ENCODE measurements at regions not wholly inside any gene's neighbourhood (a gene's known extent, or its start where the extent isn't known, plus 50 kb on each side); places are given as distances from the start of the nearest gene placed in this dataset.
"Not testable (repeated sequence)": the region's sequence is repeated elsewhere in the genome, so short reads cannot be mapped to it uniquely, and the experiment has no call there.

GRCh38 chr6:74408844-74409243 lies 712.8 kb downstream of the CD109 start:
- H3K27ac ChIP-seq: no peak overlapping the region
- TF ChIP-seq ZFX (IDR thresholded peaks at IDR 0.05) (no peak), CTCF (conservative IDR thresholded peaks at IDR 0.05) (no peak)

GRCh38 chr6:74404366-74404765 lies 708.4 kb downstream of the CD109 start:
- H3K27ac ChIP-seq: no peak overlapping the region
- TF ChIP-seq ZFX (IDR thresholded peaks at IDR 0.05): no peak
- TF ChIP-seq CTCF (conservative IDR thresholded peaks at IDR 0.05): no peak

- no peak for TF ChIP-seq CTCF (conservative IDR thresholded peaks at IDR 0.05)
- TF ChIP-seq ZFX (IDR thresholded peaks at IDR 0.05): no peak
- no peak overlapping the region for H3K27ac ChIP-seq
These were observed 706.8 kb downstream of the CD109 start for GRCh38 chr6:74402781-74403180.

GRCh38 chr6:74378437-74378836 lies 682.4 kb downstream of the CD109 start:
- H3K27ac ChIP-seq: not testable (repeated sequence)

GRCh38 chr6:74369556-74369993 lies 673.6 kb downstream of the CD109 start:
- TF ChIP-seq CTCF (conservative IDR thresholded peaks at IDR 0.05) (no peak), ZFX (IDR thresholded peaks at IDR 0.05) (no peak)
- H3K27ac ChIP-seq: no peak overlapping the region

- no peak for TF ChIP-seq CTCF (conservative IDR thresholded peaks at IDR 0.05)
- TF ChIP-seq ZFX (IDR thresholded peaks at IDR 0.05): no peak
These were observed 672.7 kb downstream of the CD109 start for GRCh38 chr6:74368746-74369145.

GRCh38 chr6:74366634-74367033 lies 670.6 kb downstream of the CD109 start:
- TF ChIP-seq CTCF (conservative IDR thresholded peaks at IDR 0.05) (no peak), ZFX (IDR thresholded peaks at IDR 0.05) (no peak)
- no peak overlapping the region for H3K27ac ChIP-seq

More at GRCh38 chr6:74368746-74369145, 672.7 kb downstream of the CD109 start:
- H3K27ac ChIP-seq: no peak overlapping the region

- no peak overlapping the region for H3K27ac ChIP-seq
These were observed 666.4 kb downstream of the CD109 start for GRCh38 chr6:74362391-74362790.

More at GRCh38 chr6:74362391-74362790, 666.4 kb downstream of the CD109 start:
- TF ChIP-seq ZFX (IDR thresholded peaks at IDR 0.05) (no peak), CTCF (conservative IDR thresholded peaks at IDR 0.05) (no peak)
